ENCODE measurements at regions not wholly inside any gene's neighbourhood (a gene's known extent, or its start where the extent isn't known, plus 50 kb on each side); places are given as distances from the start of the nearest gene placed in this dataset.
"Not testable (repeated sequence)": the region's sequence is repeated elsewhere in the genome, so short reads cannot be mapped to it uniquely, and the experiment has no call there.

DNA sequence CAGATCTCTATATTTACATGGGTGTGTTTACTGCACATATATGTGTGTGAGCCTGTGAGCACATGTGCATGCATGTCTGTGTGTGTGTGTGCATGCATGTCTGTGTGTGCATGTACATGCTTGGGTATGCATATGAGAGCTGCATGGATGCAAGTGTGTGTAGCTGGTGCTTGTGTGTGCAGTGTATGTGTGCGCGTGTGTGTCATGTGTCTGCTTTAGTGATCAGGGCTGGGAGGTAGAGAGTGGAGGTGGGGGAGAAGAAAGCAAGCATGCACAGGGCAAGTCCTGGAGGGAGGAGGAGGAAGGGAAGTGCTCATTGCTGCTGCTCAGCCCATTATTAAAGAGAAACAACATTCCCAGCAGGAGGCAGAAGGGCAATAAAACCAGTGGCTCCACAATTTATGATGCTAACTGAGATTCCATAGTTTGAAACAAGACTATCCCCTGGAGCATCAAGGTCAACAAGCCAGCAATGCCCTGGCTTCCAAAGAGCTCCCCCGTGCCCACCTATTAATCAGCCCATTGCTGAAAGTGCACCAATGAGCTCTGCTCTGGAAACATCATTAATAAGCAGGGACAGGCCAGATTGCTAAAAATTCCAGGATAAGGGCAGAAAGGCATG lies 414.0 kb downstream of the MAFB start:
- no peak for DNase-seq (ENCODE audit: low read depth)

- not testable (repeated sequence) for DNase-seq (ENCODE audit: low read depth)
Observed at GRCh38 chr20:40269274-40269673, 419.8 kb downstream of the MAFB start.

GRCh38 chr20:40268321-40269075 lies 420.5 kb downstream of the MAFB start:
- no peak for DNase-seq (ENCODE audit: low read depth)

- no peak for DNase-seq (ENCODE audit: low read depth)
Observed at GRCh38 chr20:40265825-40266533, 423.1 kb downstream of the MAFB start.

DNA sequence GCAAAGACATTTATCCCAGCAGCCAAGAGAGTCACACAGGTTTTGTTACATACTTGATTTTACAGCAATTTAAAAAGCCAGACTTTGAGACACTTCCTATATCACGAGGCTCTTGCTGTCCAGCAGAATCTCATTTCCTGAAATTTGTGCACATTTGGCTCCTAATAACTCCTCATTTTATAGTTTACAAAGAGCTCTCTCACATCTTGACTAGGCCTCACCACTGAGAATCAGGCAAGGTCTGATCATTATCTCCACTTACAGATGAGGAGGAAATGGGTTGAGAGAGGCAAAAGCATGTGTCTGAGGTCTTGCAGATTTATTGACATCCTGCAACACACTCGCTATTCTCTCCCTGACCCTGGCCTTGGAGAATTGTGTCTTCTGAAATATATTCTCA lies 426.8 kb downstream of the MAFB start:
- DNase-seq (ENCODE audit: low read depth), result no peak

GRCh38 chr20:40258931-40259330 lies 430.1 kb downstream of the MAFB start:
- no peak for DNase-seq (ENCODE audit: low read depth)

DNA sequence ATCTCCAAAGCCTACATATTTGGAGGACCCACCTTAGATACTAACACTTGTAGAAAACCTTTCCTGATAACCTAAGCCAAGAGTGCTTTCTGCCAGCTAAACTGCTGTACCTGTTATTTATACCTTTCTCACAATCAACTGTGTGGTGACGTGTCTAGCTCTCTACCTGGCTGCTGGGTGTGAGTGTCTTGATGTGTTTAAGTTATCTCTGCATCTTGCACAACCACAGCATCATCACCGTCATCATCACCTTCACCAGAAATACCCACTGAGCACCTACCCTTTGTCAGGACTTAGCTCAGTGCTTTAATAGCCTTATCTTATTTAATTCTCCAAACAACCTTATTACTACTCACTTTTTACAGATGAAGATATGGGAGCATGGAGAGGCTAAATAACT lies 431.3 kb downstream of the MAFB start:
- no peak for DNase-seq (ENCODE audit: low read depth)

- no peak for DNase-seq (ENCODE audit: low read depth)
Observed at GRCh38 chr20:40255365-40255764, 433.7 kb downstream of the MAFB start.

DNA sequence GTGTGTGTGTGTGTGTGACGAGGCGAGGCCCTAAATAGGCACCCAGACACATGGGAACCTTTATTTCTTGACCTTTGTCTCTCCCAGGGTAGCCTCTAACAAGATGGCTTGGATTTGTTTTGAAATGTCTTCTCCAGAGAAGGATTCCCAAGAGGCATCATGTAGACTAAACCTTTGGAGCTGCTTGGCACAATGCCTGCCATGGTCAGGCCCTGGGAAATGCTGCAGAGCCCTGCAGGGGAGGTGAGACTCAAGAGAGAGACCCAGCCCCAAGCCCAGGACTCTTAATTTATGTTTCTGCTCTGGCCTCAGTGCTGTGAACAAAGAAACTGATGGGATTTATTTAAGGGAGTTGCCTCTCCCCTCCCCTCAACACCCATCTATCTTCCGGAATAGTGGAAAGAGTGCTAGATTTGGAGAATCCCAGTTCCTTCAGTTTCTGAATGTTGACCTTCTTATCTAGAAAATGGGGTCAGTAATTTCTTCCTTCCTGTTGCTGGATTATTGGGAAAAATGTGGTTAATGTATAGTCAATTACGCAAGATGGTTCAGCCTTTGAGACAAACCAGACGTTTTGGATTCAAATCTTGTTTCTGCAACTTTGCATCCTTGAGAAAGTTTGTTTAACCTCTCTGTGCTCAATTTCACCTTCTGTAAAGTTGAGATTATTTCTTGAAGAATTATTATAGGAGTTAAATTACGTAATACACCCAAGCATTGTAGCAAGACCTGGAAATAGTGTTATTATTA lies 434.8 kb downstream of the MAFB start:
- DNase-seq (ENCODE audit: low read depth), result no peak

DNA sequence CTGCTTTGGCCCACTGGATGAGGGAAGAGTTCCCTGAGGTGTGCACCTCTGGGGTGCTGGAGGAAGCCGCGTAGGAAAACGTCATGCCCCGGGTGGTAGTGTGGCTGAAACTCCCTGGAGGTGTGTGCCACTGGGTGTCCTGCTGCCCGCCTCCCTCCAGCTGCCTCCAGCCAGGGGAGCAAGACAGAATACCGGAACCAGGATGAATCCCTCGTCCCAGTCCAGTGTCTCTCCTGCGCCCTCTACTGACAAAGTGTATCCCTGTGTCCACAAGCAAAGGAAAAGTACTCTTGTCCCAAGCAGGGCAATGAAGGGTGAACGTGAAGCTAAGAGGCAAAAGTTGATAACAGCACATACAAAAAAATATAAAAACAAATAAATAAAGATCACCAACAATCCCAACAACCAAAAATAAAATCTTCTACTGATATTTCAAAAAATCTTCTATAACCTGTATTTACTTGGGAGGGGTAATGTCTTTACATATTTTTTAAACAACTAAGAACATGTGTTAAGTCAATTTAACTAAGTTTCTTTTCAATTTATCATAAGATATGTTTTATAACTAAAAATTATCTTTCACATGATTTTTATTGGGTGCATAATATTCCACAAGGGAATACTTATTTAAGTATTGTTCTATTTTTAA lies 437.6 kb downstream of the MAFB start:
- no peak for DNase-seq (ENCODE audit: low read depth)

- DNase-seq (ENCODE audit: low read depth), result no peak
Observed at GRCh38 chr20:40249805-40250204, 439.2 kb downstream of the MAFB start.

DNA sequence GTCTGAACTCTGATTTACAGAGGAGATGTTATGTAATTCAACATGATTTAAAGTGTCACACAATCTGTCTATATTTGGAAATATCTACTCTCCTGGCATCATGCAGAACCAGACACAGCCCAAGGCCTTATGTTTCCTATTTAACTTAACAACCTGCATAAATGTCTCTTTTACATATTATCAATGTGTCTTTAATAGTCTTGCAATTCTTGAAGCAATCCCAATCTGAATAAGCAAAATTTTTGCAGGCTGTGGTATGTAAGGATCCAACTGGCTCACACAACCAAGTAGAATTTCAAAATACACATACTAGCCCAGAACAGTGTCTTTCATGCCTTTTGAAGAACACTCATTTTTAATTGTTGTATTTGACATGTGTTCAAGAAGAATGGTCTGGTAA lies 443.2 kb downstream of the MAFB start:
- DNase-seq (ENCODE audit: low read depth), result no peak

DNA sequence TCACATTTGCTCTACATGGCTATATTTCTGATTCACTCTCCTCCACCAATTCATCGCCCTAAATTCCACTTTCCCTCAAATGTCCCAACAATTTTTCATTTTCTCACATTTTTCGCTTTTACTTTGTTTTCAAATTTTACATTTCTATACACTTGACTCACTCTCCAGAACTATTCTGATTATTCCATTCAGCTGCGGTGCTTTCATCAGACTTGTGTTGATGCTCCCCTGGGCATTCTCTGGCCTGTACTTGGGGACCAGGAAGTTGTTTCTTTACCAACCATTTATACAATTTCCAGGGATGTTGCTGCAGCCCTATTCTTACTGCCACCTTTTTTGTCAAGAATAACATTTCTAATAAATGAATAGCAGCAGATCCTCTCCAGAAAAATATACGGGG lies 444.8 kb downstream of the MAFB start:
- no peak for DNase-seq (ENCODE audit: low read depth)

DNA sequence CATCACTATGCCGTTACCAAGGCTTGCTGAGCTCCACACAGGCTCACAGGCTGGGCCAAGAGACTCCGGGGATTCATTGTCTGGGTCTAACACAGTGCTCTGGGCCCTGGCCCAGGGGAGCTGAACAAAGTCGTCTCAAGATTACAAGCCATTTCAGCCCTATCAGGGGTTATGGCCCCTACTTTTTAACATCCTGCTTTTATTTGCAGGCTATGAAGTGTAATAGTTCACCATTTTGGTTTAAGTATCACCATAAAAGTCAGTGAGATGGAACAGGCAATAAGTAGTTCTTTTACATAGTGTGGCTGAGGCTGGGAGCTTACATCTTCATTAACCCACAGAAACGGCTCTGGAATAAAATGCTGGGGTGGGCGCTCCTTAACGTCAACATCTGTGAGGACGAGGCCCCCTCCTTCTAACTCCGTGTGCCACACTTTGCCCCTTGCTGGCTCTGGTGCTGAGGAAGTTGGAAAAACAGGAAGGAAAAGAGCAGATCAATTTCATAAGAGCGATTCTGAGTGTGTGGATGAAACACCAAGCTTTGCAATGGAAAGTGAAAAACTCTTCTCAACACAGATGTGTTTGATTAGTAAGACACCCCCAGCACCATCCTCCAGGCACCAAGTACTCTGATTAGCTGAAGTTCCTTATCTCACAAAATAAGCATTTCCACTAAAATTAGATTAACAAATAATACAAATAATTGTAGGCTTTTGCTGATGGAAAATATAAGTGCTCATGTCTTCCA lies 447.3 kb downstream of the MAFB start:
- DNase-seq (ENCODE audit: low read depth), result no peak

DNA sequence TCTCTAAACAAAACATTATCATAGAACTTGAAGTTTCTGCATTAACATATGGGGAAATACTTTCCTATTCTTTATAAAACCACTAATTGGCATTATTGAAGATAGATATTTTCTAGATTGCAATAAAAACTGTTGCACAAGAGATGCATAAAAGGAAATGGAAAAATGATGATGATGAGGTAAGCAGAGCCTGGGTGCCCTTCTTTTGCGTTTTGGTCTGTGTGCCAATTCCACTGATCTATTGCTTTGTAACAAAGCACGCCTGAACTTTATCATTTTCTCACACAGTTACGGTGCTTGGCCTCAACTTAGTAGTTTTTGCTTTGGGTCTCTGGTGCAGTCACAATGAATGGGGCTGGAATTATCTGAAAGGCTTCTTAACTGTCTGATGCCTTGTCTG lies 450.5 kb downstream of the MAFB start:
- DNase-seq (ENCODE audit: low read depth), result no peak

- DNase-seq (ENCODE audit: low read depth), result no peak
Observed at GRCh38 chr20:40234593-40234992, 454.4 kb downstream of the MAFB start.

- DNase-seq (ENCODE audit: low read depth), result no peak
Observed at GRCh38 chr20:40233406-40233805, 455.6 kb downstream of the MAFB start.

GRCh38 chr20:40232756-40233155 lies 456.3 kb downstream of the MAFB start:
- no peak for DNase-seq (ENCODE audit: low read depth)

DNA sequence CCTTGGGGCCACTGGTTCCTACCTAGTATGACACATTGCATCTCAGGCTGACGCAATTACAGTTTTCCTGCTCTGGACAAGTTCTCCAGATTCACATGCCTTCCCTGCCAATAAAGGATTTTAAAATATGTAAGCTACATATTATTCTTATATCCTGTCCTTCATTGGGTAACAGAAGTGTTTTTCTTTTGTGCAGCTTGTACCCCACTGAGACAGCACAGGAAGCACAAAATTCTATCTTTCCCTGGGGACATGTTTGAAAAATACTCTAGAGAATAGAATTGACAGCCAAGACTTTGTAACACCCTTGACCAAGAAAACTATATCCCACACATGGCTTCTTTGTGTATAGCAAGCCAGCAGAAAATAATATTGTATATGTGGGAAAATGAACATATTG lies 456.8 kb downstream of the MAFB start:
- DNase-seq (ENCODE audit: low read depth), result no peak

DNA sequence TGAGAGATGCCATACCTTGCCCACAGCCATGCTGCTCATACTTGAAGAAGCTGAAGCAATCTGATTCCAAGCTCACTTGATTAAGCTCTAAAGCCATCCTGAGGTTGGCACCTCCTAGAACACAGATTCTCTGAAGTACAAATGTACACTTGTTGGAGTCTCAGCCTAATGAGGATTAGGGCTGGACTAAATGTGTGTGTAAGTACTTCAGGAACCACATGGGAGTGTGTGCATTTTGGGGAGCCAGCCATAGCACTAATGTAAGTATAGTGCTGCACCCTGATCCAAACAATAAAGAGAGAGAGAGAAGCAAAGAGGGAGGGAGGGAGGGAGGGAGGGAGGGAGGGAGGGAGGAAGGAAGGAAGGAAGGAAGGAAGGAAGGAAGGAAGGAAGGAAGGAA lies 458.6 kb downstream of the MAFB start:
- DNase-seq (ENCODE audit: low read depth), result no peak

- no peak for DNase-seq (ENCODE audit: low read depth)
Observed at GRCh38 chr20:40225596-40225995, 463.4 kb downstream of the MAFB start.

Measured in GM04504 (cell line).